Sigmoid colon (tissue), 4 donors: ENCODE measurements at regions not wholly inside any gene's neighbourhood (a gene's known extent, or its start where the extent isn't known, plus 50 kb on each side); places are given as distances from the start of the nearest gene placed in this dataset.

Experiments
- EP300 ChIP-seq, 4 donors: sonication (generic); formaldehyde crosslinking; IDR thresholded peaks; one replicate each; pipeline ENCODE4 v1.6.1; 2017; ENCODE audit warnings: antibody characterized with exemption in 4 of 4
- POLR2A ChIP-seq, 2 donors: fragments of 450-650 bp; IDR thresholded peaks; one replicate each; pipeline ENCODE4 v1.6.1; 2016; ENCODE audit warnings: antibody characterized with exemption in 2 of 2, mild to moderate bottlenecking in 2 of 2, moderate library complexity in 2 of 2
- POLR2AphosphoS5 ChIP-seq, 4 donors: sonication (generic); formaldehyde crosslinking; IDR thresholded peaks; one replicate each; pipeline ENCODE4 v1.6.1; 2017; ENCODE audit warnings: antibody characterized with exemption in 4 of 4

- TF ChIP-seq EP300 (IDR thresholded peaks at IDR 0.05) (no peak), POLR2AphosphoS5 (IDR thresholded peaks at IDR 0.05) (no peak), POLR2A (IDR thresholded peaks at IDR 0.05) (no peak)
These were observed 239.3 kb upstream of the KCNG1 start for GRCh38 chr20:51262240-51262639.
